ENCODE measurements at regions not wholly inside any gene's neighbourhood (a gene's known extent, or its start where the extent isn't known, plus 50 kb on each side); places are given as distances from the start of the nearest gene placed in this dataset.
A peak's percentile ranks its signal among the peaks of the same experiment; 100 is the strongest.

- peak overlapping the region; percentile 23 for H3K27ac Mint-ChIP-seq (ENCODE audit: unreplicated experiment)
- no peak overlapping the region for H3K4me3 Mint-ChIP-seq (ENCODE audit: unreplicated experiment)
- H3K4me1 Mint-ChIP-seq (ENCODE audit: low read depth, unreplicated experiment): peaks cover 2% of the 10 kb centered on the region
- no peaks in the 10 kb centered on the region for H3K27me3 Mint-ChIP-seq (ENCODE audit: unreplicated experiment)
- no peak for TF ChIP-seq CTCF (IDR thresholded peaks at IDR 0.05; ENCODE audit: partially characterized antibody, unreplicated experiment)
- H3K36me3 Mint-ChIP-seq (ENCODE audit: unreplicated experiment): no peaks in the 10 kb centered on the region
- DNase-seq: no peak
- peaks cover 2% of the 10 kb centered on the region for H3K9me3 Mint-ChIP-seq (ENCODE audit: unreplicated experiment)
Observed at GRCh38 chrX:115363897-115364296, 74.4 kb downstream of the LUZP4 start.

- H3K27ac Mint-ChIP-seq (ENCODE audit: unreplicated experiment): no peak overlapping the region
- no peaks in the 10 kb centered on the region for H3K36me3 Mint-ChIP-seq (ENCODE audit: unreplicated experiment)
- peaks cover 2% of the 10 kb centered on the region for H3K4me1 Mint-ChIP-seq (ENCODE audit: low read depth, unreplicated experiment)
- no peak for TF ChIP-seq CTCF (IDR thresholded peaks at IDR 0.05; ENCODE audit: partially characterized antibody, unreplicated experiment)
- no peaks in the 10 kb centered on the region for H3K27me3 Mint-ChIP-seq (ENCODE audit: unreplicated experiment)
- peaks cover 2% of the 10 kb centered on the region for H3K9me3 Mint-ChIP-seq (ENCODE audit: unreplicated experiment)
- no peak for DNase-seq
- no peak overlapping the region for H3K4me3 Mint-ChIP-seq (ENCODE audit: unreplicated experiment)
Observed at GRCh38 chrX:115364670-115365069, 75.2 kb downstream of the LUZP4 start.

- no peak overlapping the region for H3K27ac Mint-ChIP-seq (ENCODE audit: unreplicated experiment)
- DNase-seq: no peak
- TF ChIP-seq CTCF (IDR thresholded peaks at IDR 0.05; ENCODE audit: partially characterized antibody, unreplicated experiment): no peak
- H3K4me3 Mint-ChIP-seq (ENCODE audit: unreplicated experiment): no peak overlapping the region
- peaks cover 2% of the 10 kb centered on the region for H3K4me1 Mint-ChIP-seq (ENCODE audit: low read depth, unreplicated experiment)
- peaks cover 2% of the 10 kb centered on the region for H3K9me3 Mint-ChIP-seq (ENCODE audit: unreplicated experiment)
- H3K27me3 Mint-ChIP-seq (ENCODE audit: unreplicated experiment): no peaks in the 10 kb centered on the region
- no peaks in the 10 kb centered on the region for H3K36me3 Mint-ChIP-seq (ENCODE audit: unreplicated experiment)
Observed at GRCh38 chrX:115366535-115366934, 77.0 kb downstream of the LUZP4 start.

DNA sequence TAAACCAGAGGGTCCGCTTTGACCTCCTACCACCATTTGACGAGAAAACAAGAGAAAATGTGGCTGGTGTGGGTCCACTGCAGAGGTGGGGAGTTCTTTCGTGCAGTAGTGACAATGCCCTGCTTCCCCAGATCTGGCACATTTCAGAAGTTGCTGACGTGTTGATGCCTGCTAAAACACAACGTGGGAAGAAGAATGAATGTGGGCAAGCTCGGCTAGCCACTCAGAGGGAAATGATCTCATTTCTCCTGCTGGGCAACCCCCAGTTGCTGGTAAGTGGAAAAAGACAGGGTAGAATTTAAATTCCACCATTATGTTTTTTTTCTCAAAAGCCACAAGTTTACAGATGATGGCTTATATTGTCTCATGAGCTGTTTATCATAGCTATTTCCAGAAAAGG lies 77.9 kb downstream of the LUZP4 start:
- H3K27ac Mint-ChIP-seq (ENCODE audit: unreplicated experiment): no peak overlapping the region
- no peaks in the 10 kb centered on the region for H3K9me3 Mint-ChIP-seq (ENCODE audit: unreplicated experiment)
- DNase-seq: no peak
- no peaks in the 10 kb centered on the region for H3K36me3 Mint-ChIP-seq (ENCODE audit: unreplicated experiment)
- H3K27me3 Mint-ChIP-seq (ENCODE audit: unreplicated experiment): no peaks in the 10 kb centered on the region
- peaks cover 2% of the 10 kb centered on the region for H3K4me1 Mint-ChIP-seq (ENCODE audit: low read depth, unreplicated experiment)
- H3K4me3 Mint-ChIP-seq (ENCODE audit: unreplicated experiment): no peak overlapping the region
- TF ChIP-seq CTCF (IDR thresholded peaks at IDR 0.05; ENCODE audit: partially characterized antibody, unreplicated experiment): no peak

- no peak overlapping the region for H3K27ac Mint-ChIP-seq (ENCODE audit: unreplicated experiment)
- no peak for TF ChIP-seq CTCF (IDR thresholded peaks at IDR 0.05; ENCODE audit: partially characterized antibody, unreplicated experiment)
- no peaks in the 10 kb centered on the region for H3K36me3 Mint-ChIP-seq (ENCODE audit: unreplicated experiment)
- DNase-seq: no peak
- no peaks in the 10 kb centered on the region for H3K27me3 Mint-ChIP-seq (ENCODE audit: unreplicated experiment)
- H3K4me3 Mint-ChIP-seq (ENCODE audit: unreplicated experiment): no peak overlapping the region
- H3K9me3 Mint-ChIP-seq (ENCODE audit: unreplicated experiment): no peaks in the 10 kb centered on the region
- peaks cover 2% of the 10 kb centered on the region for H3K4me1 Mint-ChIP-seq (ENCODE audit: low read depth, unreplicated experiment)
Observed at GRCh38 chrX:115367951-115368350, 78.4 kb downstream of the LUZP4 start.

Data from glutamatergic neuron (in vitro differentiated cells).